ENCODE measurements at regions not wholly inside any gene's neighbourhood (a gene's known extent, or its start where the extent isn't known, plus 50 kb on each side); places are given as distances from the start of the nearest gene placed in this dataset.
A peak's percentile ranks its signal among the peaks of the same experiment; 100 is the strongest.

- Mint-ChIP-seq H3K4me1 (peaks cover 5% of the 10 kb centered on the region), H3K4me3 (no peak overlapping the region), H3K27ac (peak overlapping the region; percentile 48), H3K27me3 (ENCODE audit: insufficient read depth, low read depth) (peaks cover 3% of the 10 kb centered on the region), H3K36me3 (no peaks in the 10 kb centered on the region), H3K9me3 (no peaks in the 10 kb centered on the region)
- no peak overlapping the region for H2AFZ ChIP-seq (replicated peaks)
- no peaks in the 10 kb centered on the region for H3K9me3 ChIP-seq (ENCODE audit: low read depth)
- peaks cover 13% of the 10 kb centered on the region for H3K4me1 ChIP-seq
- no peak for TF ChIP-seq EZH2 (IDR thresholded peaks at IDR 0.05)
- TF ChIP-seq EZH2phosphoT487 (IDR thresholded peaks at IDR 0.05), result no peak
- no peak for TF ChIP-seq CTCF (IDR thresholded peaks at IDR 0.05)
- no peak overlapping the region for H3K27ac ChIP-seq
- peaks cover 4% of the 10 kb centered on the region for H3F3A ChIP-seq (ENCODE audit: low read depth)
- H3K9ac ChIP-seq, result no peak overlapping the region
- DNase-seq (ENCODE audit: low spot score), result no peak
- H3K79me2 ChIP-seq (ENCODE audit: low read depth), result no peaks in the 10 kb centered on the region
- H3K4me3 ChIP-seq, result no peak overlapping the region
- no peaks in the 10 kb centered on the region for H4K20me1 ChIP-seq (ENCODE audit: low read depth)
- no peak overlapping the region for H3K4me2 ChIP-seq
- no peaks in the 10 kb centered on the region for H3K27me3 ChIP-seq
- H3K36me3 ChIP-seq, result no peaks in the 10 kb centered on the region
Measured at GRCh38 chr1:29828526-29829447, 592.5 kb downstream of the PTPRU start.

- Histone ChIP-seq H3K36me3 (no peaks in the 10 kb centered on the region), H3K4me3 (no peak overlapping the region), H3K79me2 (ENCODE audit: low read depth) (no peaks in the 10 kb centered on the region), H3K9me3 (ENCODE audit: low read depth) (no peaks in the 10 kb centered on the region), H3F3A (ENCODE audit: low read depth) (peaks cover 4% of the 10 kb centered on the region), H4K20me1 (ENCODE audit: low read depth) (no peaks in the 10 kb centered on the region), H3K4me1 (peaks cover 18% of the 10 kb centered on the region), H3K27me3 (no peaks in the 10 kb centered on the region), H3K9ac (no peak overlapping the region), H3K27ac (no peak overlapping the region), H3K4me2 (no peak overlapping the region), H2AFZ (replicated peaks) (no peak overlapping the region)
- DNase-seq (ENCODE audit: low spot score), result no peak
- TF ChIP-seq CTCF (IDR thresholded peaks at IDR 0.05), result no peak
- no peak for TF ChIP-seq EZH2 (IDR thresholded peaks at IDR 0.05)
- TF ChIP-seq EZH2phosphoT487 (IDR thresholded peaks at IDR 0.05), result no peak
- Mint-ChIP-seq H3K27me3 (ENCODE audit: insufficient read depth, low read depth) (peaks cover 3% of the 10 kb centered on the region), H3K27ac (no peak overlapping the region), H3K4me1 (peaks cover 7% of the 10 kb centered on the region), H3K36me3 (no peaks in the 10 kb centered on the region), H3K9me3 (no peaks in the 10 kb centered on the region), H3K4me3 (peak overlapping the region; percentile 19)
Measured at GRCh38 chr1:29827801-29828525, 591.6 kb downstream of the PTPRU start.

GRCh38 chr1:29827237-29827750, 591.0 kb downstream of the PTPRU start:
- H4K20me1 ChIP-seq (ENCODE audit: low read depth), result no peaks in the 10 kb centered on the region
- H3F3A ChIP-seq (ENCODE audit: low read depth), result peaks cover 4% of the 10 kb centered on the region
- no peak overlapping the region for H3K4me2 ChIP-seq
- no peaks in the 10 kb centered on the region for H3K36me3 ChIP-seq
- H3K9me3 ChIP-seq (ENCODE audit: low read depth), result no peaks in the 10 kb centered on the region
- no peak overlapping the region for H3K4me3 Mint-ChIP-seq
- peaks cover 2% of the 10 kb centered on the region for H3K27me3 Mint-ChIP-seq (ENCODE audit: insufficient read depth, low read depth)
- H3K4me1 Mint-ChIP-seq, result peaks cover 7% of the 10 kb centered on the region
- H3K9me3 Mint-ChIP-seq, result no peaks in the 10 kb centered on the region
- H3K27me3 ChIP-seq, result no peaks in the 10 kb centered on the region
- H3K79me2 ChIP-seq (ENCODE audit: low read depth), result no peaks in the 10 kb centered on the region
- no peak overlapping the region for H2AFZ ChIP-seq (replicated peaks)
- TF ChIP-seq EZH2phosphoT487 (IDR thresholded peaks at IDR 0.05) (no peak), EZH2 (IDR thresholded peaks at IDR 0.05) (no peak), CTCF (IDR thresholded peaks at IDR 0.05) (no peak)
- H3K36me3 Mint-ChIP-seq, result no peaks in the 10 kb centered on the region
- peaks cover 18% of the 10 kb centered on the region for H3K4me1 ChIP-seq
- no peak overlapping the region for H3K27ac ChIP-seq
- no peak overlapping the region for H3K9ac ChIP-seq
- H3K27ac Mint-ChIP-seq, result no peak overlapping the region
- no peak overlapping the region for H3K4me3 ChIP-seq
- DNase-seq (ENCODE audit: low spot score), result no peak

Measured in neural progenitor cell (in vitro differentiated cells).